WTC11 (cell line): ENCODE measurements at regions not wholly inside any gene's neighbourhood (a gene's known extent, or its start where the extent isn't known, plus 50 kb on each side); places are given as distances from the start of the nearest gene placed in this dataset.

Experiments
- ATAC-seq: fragments of 200-7000 bp; cut with Tn5 transposase; 2 replicates; pipeline ENCODE4 v1.10.0; 2021; ENCODE audit warnings: mild to moderate bottlenecking, moderate library complexity
- CTCF ChIA-PET: fragments of 300-600 bp; sonication (Branson Sonifier 250); formaldehyde crosslinking; loops from one replicate; lab custom pipeline; 2021; ENCODE audit warnings: antibody characterized with exemption; lab: Charles Lee
- POLR2A ChIA-PET: fragments of 350-600 bp; sonication (Branson Sonifier 250); formaldehyde crosslinking; loops from one replicate; lab custom pipeline; 2021; ENCODE audit warnings: antibody characterized with exemption; lab: Charles Lee
- DNase-seq: peaks from one replicate; pipeline ENCODE4 v3.0.0; 2021; ENCODE audit warnings: low spot score
- H3K27ac Mint-ChIP-seq: 2 replicates; pipeline ENCODE4 v1.8.0; 2021; ENCODE audit warnings: mixed read lengths
- H3K27me3 Mint-ChIP-seq: 2 replicates; pipeline ENCODE4 v1.8.0; 2021; ENCODE audit warnings: low read depth, mild to moderate bottlenecking, moderate library complexity, mixed read lengths
- H3K36me3 Mint-ChIP-seq: 2 replicates; pipeline ENCODE4 v1.8.0; 2021; ENCODE audit warnings: mixed read lengths
- H3K4me1 Mint-ChIP-seq: 2 replicates; pipeline ENCODE4 v1.8.0; 2022; ENCODE audit warnings: mixed read lengths
- H3K4me3 Mint-ChIP-seq: 2 replicates; pipeline ENCODE4 v1.8.0; 2021; ENCODE audit warnings: mild to moderate bottlenecking, moderate library complexity, mixed read lengths
- H3K9me3 Mint-ChIP-seq: 2 replicates; pipeline ENCODE4 v1.8.0; 2021; ENCODE audit warnings: mixed read lengths
- AR ChIP-seq: fragments of 250-450 bp; sonication (Bioruptor Pico); IDR thresholded peaks from 2 replicates; pipeline ENCODE4 v1.9.0; 2021; ENCODE audit warnings: mild to moderate bottlenecking
- CDX4 ChIP-seq: fragments of 250-450 bp; sonication (Bioruptor Pico); IDR thresholded peaks from 2 replicates; pipeline ENCODE4 v1.9.0; 2021; ENCODE audit warnings: moderate library complexity, mild to moderate bottlenecking, inconsistent platforms, borderline replicate concordance
- EMX1 ChIP-seq: fragments of 250-450 bp; sonication (Bioruptor Pico); IDR thresholded peaks from 2 replicates; pipeline ENCODE4 v1.8.0; 2021; ENCODE audit warnings: mild to moderate bottlenecking
- GABPB1 ChIP-seq: sonication (generic); formaldehyde crosslinking; IDR thresholded peaks from 2 replicates; pipeline ENCODE4 v1.8.1; 2023; ENCODE audit warnings: mild to moderate bottlenecking, missing genetic modification reagents
- IRF1 ChIP-seq: sonication (generic); formaldehyde crosslinking; IDR thresholded peaks from 2 replicates; pipeline ENCODE4 v1.8.0; 2023; ENCODE audit warnings: missing genetic modification reagents
- JAZF1 ChIP-seq: fragments of 250-450 bp; sonication (Bioruptor Pico); IDR thresholded peaks from 2 replicates; pipeline ENCODE4 v1.9.0; 2021; ENCODE audit warnings: moderate library complexity, mild to moderate bottlenecking, inconsistent platforms
- JUN ChIP-seq: sonication (generic); formaldehyde crosslinking; IDR thresholded peaks from 2 replicates; pipeline ENCODE4 v1.8.0; 2023; ENCODE audit warnings: mild to moderate bottlenecking, missing genetic modification reagents
- KAT7 ChIP-seq: sonication (generic); formaldehyde crosslinking; IDR thresholded peaks from 2 replicates; pipeline ENCODE4 v1.8.1; 2023; ENCODE audit warnings: missing genetic modification reagents, mild to moderate bottlenecking, borderline replicate concordance
- NFATC4 ChIP-seq: fragments of 250-450 bp; sonication (Bioruptor Pico); IDR thresholded peaks from 2 replicates; pipeline ENCODE4 v1.9.0; 2021; ENCODE audit warnings: mild to moderate bottlenecking
- OVOL2 ChIP-seq: fragments of 250-450 bp; sonication (Bioruptor Pico); IDR thresholded peaks from 2 replicates; pipeline ENCODE4 v1.9.0; 2021; ENCODE audit warnings: mild to moderate bottlenecking, borderline replicate concordance
- PREB ChIP-seq: sonication (generic); formaldehyde crosslinking; IDR thresholded peaks from 2 replicates; pipeline ENCODE4 v1.8.1; 2022; ENCODE audit warnings: mild to moderate bottlenecking, missing genetic modification reagents, moderate library complexity, borderline replicate concordance
- RORB ChIP-seq: fragments of 250-450 bp; sonication (Bioruptor Pico); IDR thresholded peaks from 2 replicates; pipeline ENCODE4 v1.9.0; 2021; ENCODE audit warnings: mild to moderate bottlenecking
- TEAD4 ChIP-seq: sonication (generic); formaldehyde crosslinking; IDR thresholded peaks from 2 replicates; pipeline ENCODE4 v1.8.0; 2022; ENCODE audit warnings: mild to moderate bottlenecking, missing genetic modification reagents
- TP53 ChIP-seq: sonication (generic); formaldehyde crosslinking; IDR thresholded peaks from 2 replicates; pipeline ENCODE4 v1.8.1; 2023; ENCODE audit warnings: mild to moderate bottlenecking, missing genetic modification reagents
- ZNF121 ChIP-seq: sonication (generic); formaldehyde crosslinking; IDR thresholded peaks from 2 replicates; pipeline ENCODE4 v1.8.0; 2023; ENCODE audit warnings: missing genetic modification reagents
- ZNF317 ChIP-seq: sonication (generic); formaldehyde crosslinking; IDR thresholded peaks from 2 replicates; pipeline ENCODE4 v1.8.1; 2023; ENCODE audit warnings: low read depth, mild to moderate bottlenecking, moderate library complexity, missing genetic modification reagents, borderline replicate concordance
- ZNF416 ChIP-seq: fragments of 250-450 bp; sonication (Bioruptor Pico); IDR thresholded peaks from 2 replicates; pipeline ENCODE4 v1.9.0; 2021; ENCODE audit warnings: mild to moderate bottlenecking, inconsistent platforms
- ZNF671 ChIP-seq: fragments of 250-450 bp; sonication (Bioruptor Pico); IDR thresholded peaks from 2 replicates; pipeline ENCODE4 v1.8.0; 2021; ENCODE audit warnings: mild to moderate bottlenecking
- TF ChIP-seq, protein P1 (sequence below): sonication (generic); formaldehyde crosslinking; IDR thresholded peaks from 2 replicates; pipeline ENCODE4 v1.8.1; 2023; ENCODE audit warnings: mild to moderate bottlenecking, missing genetic modification reagents
- TF ChIP-seq, protein P2 (sequence below): sonication (generic); formaldehyde crosslinking; conservative IDR thresholded peaks from 2 replicates; pipeline ENCODE4 v1.8.1; 2022; ENCODE audit warnings: mild to moderate bottlenecking, missing genetic modification reagents

- ChIA-PET CTCF (no interaction called here), POLR2A (no interaction called here)
- TF ChIP-seq IRF1 (CRISPR knock-in tag): no peak
- peak; percentile 97 for TF ChIP-seq ZNF121 (CRISPR knock-in tag)
Measured at GRCh38 chr18:67644226-67644625, 127.7 kb upstream of the DSEL start.

DNA sequence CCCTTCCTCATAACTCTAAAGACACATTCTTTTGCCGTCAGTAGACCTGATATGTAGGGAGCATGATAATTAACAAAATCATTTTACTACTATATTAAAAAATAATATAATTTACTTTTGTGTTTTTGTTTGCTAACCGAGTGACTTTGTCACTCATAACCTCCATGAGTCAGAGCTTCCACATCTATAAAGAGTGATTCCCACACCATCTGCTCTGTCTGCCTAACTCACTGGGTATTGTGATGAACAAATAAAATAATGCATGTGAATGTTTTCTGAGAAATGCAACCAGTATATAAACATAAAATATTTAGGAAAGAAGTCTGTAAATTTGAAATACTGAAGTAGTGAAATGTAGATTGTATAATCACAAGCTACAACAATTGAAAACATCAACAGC lies 123.4 kb upstream of the DSEL start:
- ATAC-seq: no peak
- no peaks in the 10 kb centered on the region for H3K27me3 Mint-ChIP-seq
- TF ChIP-seq AR (CRISPR knock-in tag) (no peak), ZNF317 (CRISPR knock-in tag) (no peak), NFATC4 (no peak), ZNF416 (CRISPR knock-in tag) (no peak), IRF1 (CRISPR knock-in tag) (no peak), OVOL2 (no peak), KAT7 (CRISPR knock-in tag) (no peak), TP53 (CRISPR knock-in tag) (no peak), ZNF671 (CRISPR knock-in tag) (no peak), CDX4 (CRISPR knock-in tag) (no peak), PREB (CRISPR knock-in tag) (no peak), GABPB1 (CRISPR knock-in tag) (no peak), EMX1 (CRISPR knock-in tag) (no peak), TEAD4 (CRISPR knock-in tag) (no peak), RORB (no peak), JAZF1 (CRISPR knock-in tag) (no peak), JUN (CRISPR knock-in tag) (no peak)
- TF ChIP-seq, protein P1, sequence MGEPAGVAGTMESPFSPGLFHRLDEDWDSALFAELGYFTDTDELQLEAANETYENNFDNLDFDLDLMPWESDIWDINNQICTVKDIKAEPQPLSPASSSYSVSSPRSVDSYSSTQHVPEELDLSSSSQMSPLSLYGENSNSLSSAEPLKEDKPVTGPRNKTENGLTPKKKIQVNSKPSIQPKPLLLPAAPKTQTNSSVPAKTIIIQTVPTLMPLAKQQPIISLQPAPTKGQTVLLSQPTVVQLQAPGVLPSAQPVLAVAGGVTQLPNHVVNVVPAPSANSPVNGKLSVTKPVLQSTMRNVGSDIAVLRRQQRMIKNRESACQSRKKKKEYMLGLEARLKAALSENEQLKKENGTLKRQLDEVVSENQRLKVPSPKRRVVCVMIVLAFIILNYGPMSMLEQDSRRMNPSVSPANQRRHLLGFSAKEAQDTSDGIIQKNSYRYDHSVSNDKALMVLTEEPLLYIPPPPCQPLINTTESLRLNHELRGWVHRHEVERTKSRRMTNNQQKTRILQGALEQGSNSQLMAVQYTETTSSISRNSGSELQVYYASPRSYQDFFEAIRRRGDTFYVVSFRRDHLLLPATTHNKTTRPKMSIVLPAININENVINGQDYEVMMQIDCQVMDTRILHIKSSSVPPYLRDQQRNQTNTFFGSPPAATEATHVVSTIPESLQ (CRISPR knock-in tag): no peak
- TF ChIP-seq, protein P2, sequence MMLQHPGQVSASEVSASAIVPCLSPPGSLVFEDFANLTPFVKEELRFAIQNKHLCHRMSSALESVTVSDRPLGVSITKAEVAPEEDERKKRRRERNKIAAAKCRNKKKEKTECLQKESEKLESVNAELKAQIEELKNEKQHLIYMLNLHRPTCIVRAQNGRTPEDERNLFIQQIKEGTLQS (CRISPR knock-in tag): no peak
- TF ChIP-seq, all 79 proteins: peak for 0
- no peak for DNase-seq
- POLR2A ChIA-PET: no interaction called here
- Mint-ChIP-seq H3K4me3 (no peak overlapping the region), H3K9me3 (no peaks in the 10 kb centered on the region), H3K4me1 (peaks cover 43% of the 10 kb centered on the region), H3K27ac (no peak overlapping the region), H3K36me3 (peaks cover 3% of the 10 kb centered on the region; the same call in 1 of the 2 replicates)
- CTCF ChIA-PET: no interaction called here

More at GRCh38 chr18:67644226-67644625, 127.7 kb upstream of the DSEL start:
- DNase-seq (no peak), ATAC-seq (no peak)
- Mint-ChIP-seq H3K27me3 (no peaks in the 10 kb centered on the region), H3K27ac (no peak overlapping the region), H3K36me3 (peaks cover 9% of the 10 kb centered on the region), H3K9me3 (peaks cover 10% of the 10 kb centered on the region), H3K4me1 (peaks cover 14% of the 10 kb centered on the region), H3K4me3 (no peak overlapping the region)
